Thyroid gland (tissue), 4 donors: ENCODE measurements at regions not wholly inside any gene's neighbourhood (a gene's known extent, or its start where the extent isn't known, plus 50 kb on each side); places are given as distances from the start of the nearest gene placed in this dataset.

ENCODE experiments used
- POLR2A ChIP-seq, 2 donors: fragments of 450-650 bp; IDR thresholded peaks; one replicate each; pipeline ENCODE4 v1.6.1; 2017; ENCODE audit warnings: antibody characterized with exemption in 2 of 2, mild to moderate bottlenecking in 2 of 2, moderate library complexity in 1 of 2
- TF ChIP-seq, protein P1 (sequence below), 6 experiments: fragments of 200-600 bp in 3 of 6; fragments of 450-650 bp in 3 of 6; sonication (generic) in 3 of 6; IDR thresholded peaks; one replicate each; pipeline ENCODE4 v1.5.1; 2016 to 2019; ENCODE audit warnings: antibody characterized with exemption in 6 of 6, mild to moderate bottlenecking in 2 of 6, inconsistent platforms in 1 of 6, moderate library complexity in 1 of 6

DNA sequence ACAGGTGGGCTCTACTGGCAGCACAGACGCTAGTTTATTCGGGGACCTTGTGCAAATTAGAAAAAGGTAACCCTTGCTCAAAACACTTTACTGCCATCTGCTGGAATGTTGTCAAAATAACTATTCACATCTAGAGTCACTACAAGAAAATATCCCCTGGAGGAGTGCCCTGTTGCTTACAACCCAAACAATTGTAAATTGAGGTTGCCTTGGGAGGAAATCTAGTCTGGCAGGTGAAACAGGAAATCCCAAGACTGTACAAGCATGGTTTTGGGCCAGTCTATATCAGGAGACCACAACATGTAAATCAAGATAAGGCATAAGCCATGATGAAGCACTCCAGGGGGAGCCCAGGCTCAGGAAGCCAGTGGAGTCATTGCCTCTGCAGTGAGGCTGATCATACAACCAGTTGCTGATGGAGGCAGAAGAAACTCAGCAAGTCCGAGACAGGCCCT lies 136.8 kb upstream of the ACP3 start:
- TF ChIP-seq, protein P1, sequence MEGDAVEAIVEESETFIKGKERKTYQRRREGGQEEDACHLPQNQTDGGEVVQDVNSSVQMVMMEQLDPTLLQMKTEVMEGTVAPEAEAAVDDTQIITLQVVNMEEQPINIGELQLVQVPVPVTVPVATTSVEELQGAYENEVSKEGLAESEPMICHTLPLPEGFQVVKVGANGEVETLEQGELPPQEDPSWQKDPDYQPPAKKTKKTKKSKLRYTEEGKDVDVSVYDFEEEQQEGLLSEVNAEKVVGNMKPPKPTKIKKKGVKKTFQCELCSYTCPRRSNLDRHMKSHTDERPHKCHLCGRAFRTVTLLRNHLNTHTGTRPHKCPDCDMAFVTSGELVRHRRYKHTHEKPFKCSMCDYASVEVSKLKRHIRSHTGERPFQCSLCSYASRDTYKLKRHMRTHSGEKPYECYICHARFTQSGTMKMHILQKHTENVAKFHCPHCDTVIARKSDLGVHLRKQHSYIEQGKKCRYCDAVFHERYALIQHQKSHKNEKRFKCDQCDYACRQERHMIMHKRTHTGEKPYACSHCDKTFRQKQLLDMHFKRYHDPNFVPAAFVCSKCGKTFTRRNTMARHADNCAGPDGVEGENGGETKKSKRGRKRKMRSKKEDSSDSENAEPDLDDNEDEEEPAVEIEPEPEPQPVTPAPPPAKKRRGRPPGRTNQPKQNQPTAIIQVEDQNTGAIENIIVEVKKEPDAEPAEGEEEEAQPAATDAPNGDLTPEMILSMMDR (IDR thresholded peaks at IDR 0.05) = peak in 3 of 6 experiments; percentile 48 to 52 (median 52)
- TF ChIP-seq POLR2A (IDR thresholded peaks at IDR 0.05) = no peak
